SK-N-MC (cell line): ENCODE measurements at regions not wholly inside any gene's neighbourhood (a gene's known extent, or its start where the extent isn't known, plus 50 kb on each side); places are given as distances from the start of the nearest gene placed in this dataset.

Experiments used
- DNase-seq: peaks from one replicate; pipeline ENCODE4 v3.0.0-alpha.2; 2011; ENCODE audit warnings: low read depth, low spot score
- H3K27ac ChIP-seq: fragments of 200-600 bp; sonication (generic); 2 replicates; pipeline ENCODE4 v1.5.1; 2016; ENCODE audit warnings: mixed run types
- H3K36me3 ChIP-seq: fragments of 200-600 bp; sonication (generic); 2 replicates; pipeline ENCODE4 v1.6.1; 2017; ENCODE audit warnings: antibody characterized with exemption, low read length, mixed read lengths; ENCODE audit not compliant: insufficient read depth
- H3K4me3 ChIP-seq: fragments of 200-600 bp; sonication (generic); 2 replicates; pipeline ENCODE4 v1.5.1; 2016
- H3K9ac ChIP-seq: fragments of 200-600 bp; sonication (generic); 2 replicates; pipeline ENCODE4 v1.8.0; 2017; ENCODE audit warnings: mixed run types, mixed read lengths; ENCODE audit not compliant: insufficient read length
- H3K9me3 ChIP-seq: fragments of 200-600 bp; sonication (generic); 2 replicates; pipeline ENCODE4 v1.6.1; 2017; ENCODE audit warnings: low read depth, mild to moderate bottlenecking, antibody characterized with exemption, low read length, moderate library complexity, mixed read lengths
- EZH2 ChIP-seq: fragments of 200-600 bp; sonication (generic); IDR thresholded peaks from one replicate; pipeline ENCODE4 v1.6.1; 2017; ENCODE audit warnings: antibody characterized with exemption
- FOXP2 ChIP-seq: optimal IDR thresholded peaks from 2 replicates; pipeline ENCODE3; 2011; ENCODE audit warnings: mild to moderate bottlenecking, moderate library complexity; ENCODE audit not compliant: insufficient read depth; ENCODE audit errors: extremely low read length, control extremely low read depth
- POLR2AphosphoS5 ChIP-seq: IDR thresholded peaks from 2 replicates; pipeline ENCODE4 v1.6.1; 2012; ENCODE audit warnings: mild to moderate bottlenecking, low read depth, low read length, borderline replicate concordance

DNA sequence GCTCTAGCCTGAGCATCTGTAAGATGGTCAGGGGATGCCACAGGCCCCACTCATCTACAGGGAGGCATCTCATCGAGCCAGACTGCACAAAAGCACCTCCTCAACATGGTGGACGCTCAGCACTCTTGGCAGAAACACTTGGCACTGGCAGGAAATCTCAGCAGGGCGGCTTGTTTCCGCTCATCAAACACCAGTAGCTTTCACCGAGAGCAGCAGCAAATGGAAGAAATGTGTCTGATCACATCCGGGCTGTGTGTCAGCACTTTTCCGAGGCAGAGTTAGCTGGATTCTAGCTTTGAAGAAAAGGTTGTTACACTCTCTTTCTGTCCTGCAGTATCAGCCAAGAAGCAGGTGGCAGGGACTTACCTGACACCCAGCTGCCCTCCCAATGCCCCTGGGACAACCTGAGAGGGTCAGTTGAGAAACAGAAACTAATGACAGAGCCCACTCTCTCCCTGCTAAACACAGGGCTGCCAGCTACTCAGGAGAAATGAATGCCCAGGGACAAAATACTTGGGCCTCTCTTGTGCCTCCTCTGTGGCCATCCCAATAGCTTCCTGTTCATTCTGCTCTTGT lies 68.9 kb upstream of the FZD7 start:
- peak; percentile 89 for DNase-seq
- Histone ChIP-seq H3K36me3 (no peaks in the 10 kb centered on the region), H3K4me3 (peak overlapping the region; percentile 59), H3K9me3 (no peaks in the 10 kb centered on the region), H3K27ac (peak overlapping the region; percentile 83), H3K9ac (peak overlapping the region; percentile 52)
- TF ChIP-seq FOXP2 (no peak), POLR2AphosphoS5 (peak; percentile 65; the same call in 1 of the 2 replicates)

DNA sequence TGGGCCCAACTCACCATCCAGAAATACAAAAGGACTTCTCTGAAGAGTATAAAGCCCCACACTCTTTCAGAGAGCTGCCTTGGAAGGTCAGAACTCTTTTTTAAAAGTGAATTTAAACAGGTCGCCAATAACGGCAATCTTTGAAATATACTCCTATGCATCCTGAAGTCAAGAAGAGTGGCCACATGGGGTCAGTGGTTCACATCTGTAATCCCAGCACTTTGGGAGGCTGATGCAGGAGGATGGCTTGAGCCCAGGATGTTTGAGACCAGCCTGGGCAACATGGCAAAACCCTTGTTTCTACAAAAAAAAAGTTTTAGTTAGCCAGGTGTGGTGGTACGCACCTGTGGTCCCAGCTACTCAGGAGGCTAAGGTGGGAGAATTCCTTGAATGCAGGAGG lies 68.1 kb upstream of the FZD7 start:
- Histone ChIP-seq H3K9me3 (no peaks in the 10 kb centered on the region), H3K4me3 (no peak overlapping the region), H3K36me3 (no peaks in the 10 kb centered on the region), H3K9ac (no peak overlapping the region), H3K27ac (no peak overlapping the region)
- TF ChIP-seq FOXP2 (no peak), POLR2AphosphoS5 (no peak), EZH2 (no peak)
- DNase-seq = no peak

DNA sequence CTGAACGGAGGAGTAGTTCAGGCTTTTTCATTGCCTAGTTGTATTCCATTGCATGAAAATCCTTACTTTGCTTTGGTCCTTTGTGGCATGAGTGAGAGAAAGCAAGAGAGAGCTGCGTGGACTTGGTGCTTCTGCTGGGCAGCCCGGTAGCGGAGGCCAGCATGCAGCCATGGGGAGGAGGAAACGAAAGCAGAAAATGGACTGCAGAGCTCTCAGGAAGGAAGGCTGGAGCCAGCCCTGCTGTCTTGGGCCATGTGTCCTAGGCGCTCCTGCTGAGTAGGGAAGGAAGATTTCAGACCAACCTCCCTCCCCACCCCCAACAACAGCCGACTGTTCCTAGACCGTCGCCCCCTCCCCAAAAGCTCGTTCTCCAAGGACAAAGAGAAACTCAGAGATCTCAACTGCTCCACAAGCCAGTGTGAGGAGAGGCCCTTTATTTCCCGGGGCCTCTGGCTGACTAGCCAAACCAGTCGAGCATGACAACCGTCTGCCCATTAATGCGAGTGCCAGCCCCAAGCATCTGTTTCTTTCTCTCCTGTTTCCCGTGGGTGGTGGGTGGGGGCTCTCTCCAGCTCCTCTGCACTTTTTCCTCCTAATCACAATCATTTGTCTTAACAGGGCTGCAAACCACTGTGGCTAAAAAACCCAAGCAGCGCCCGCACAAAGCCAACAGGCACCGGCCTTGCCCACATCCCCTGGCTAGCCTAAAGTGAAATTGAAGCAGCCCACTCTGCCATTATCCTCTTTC lies 66.8 kb upstream of the FZD7 start:
- no peaks in the 10 kb centered on the region for H3K9me3 ChIP-seq
- no peak for DNase-seq
- no peak overlapping the region for H3K4me3 ChIP-seq
- no peak for TF ChIP-seq EZH2
- no peak for TF ChIP-seq POLR2AphosphoS5
- no peak for TF ChIP-seq FOXP2
- no peak overlapping the region for H3K9ac ChIP-seq
- no peak overlapping the region for H3K27ac ChIP-seq
- no peaks in the 10 kb centered on the region for H3K36me3 ChIP-seq

DNA sequence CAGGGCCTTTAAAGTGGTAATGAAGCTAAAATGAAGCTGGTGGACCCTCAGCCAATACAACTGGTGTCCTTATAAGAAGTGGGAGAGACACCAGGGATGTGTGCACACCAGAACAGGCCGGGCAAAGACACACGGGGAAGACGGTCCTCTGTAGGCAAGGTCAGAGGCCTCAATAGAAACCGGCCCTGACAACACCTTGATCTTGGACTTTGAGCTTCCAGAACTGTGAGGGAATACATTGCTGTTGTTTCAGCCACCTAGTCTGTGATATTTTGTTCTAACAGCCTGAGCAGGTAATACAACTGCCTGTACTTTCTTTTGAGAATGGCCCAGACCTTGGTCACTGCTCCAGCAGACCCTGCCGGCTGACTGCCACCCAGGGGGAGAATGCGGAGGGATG lies 65.6 kb upstream of the FZD7 start:
- TF ChIP-seq POLR2AphosphoS5 (no peak), FOXP2 (no peak), EZH2 (no peak)
- no peak overlapping the region for H3K27ac ChIP-seq
- H3K9me3 ChIP-seq = no peaks in the 10 kb centered on the region

DNA sequence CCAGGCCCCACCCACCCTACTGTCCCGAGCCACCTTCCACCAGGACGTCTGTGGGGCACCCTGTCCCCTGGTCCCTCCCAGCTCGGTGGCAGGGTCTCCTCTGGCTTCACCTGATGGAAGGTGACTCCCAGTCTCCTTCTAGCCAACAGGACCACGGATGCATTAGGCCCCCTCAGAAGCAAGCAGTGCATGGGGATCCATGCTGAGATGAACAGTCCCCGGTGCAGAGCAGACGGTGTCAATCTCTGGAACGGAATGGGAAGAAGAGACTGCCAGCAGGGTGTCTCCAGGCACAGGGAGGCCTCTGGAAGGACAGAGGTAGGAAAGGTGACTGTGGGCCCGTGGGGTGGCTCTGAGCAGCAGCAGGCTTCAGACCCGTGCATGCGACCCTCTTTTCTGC lies 65.2 kb upstream of the FZD7 start:
- Histone ChIP-seq H3K4me3 (no peak overlapping the region), H3K9me3 (no peaks in the 10 kb centered on the region), H3K9ac (no peak overlapping the region), H3K27ac (no peak overlapping the region), H3K36me3 (no peaks in the 10 kb centered on the region)
- TF ChIP-seq FOXP2 (no peak), EZH2 (no peak), POLR2AphosphoS5 (no peak)
- DNase-seq = no peak

More for the DNA sequence above, 65.6 kb upstream of the FZD7 start:
- no peak for DNase-seq
- Histone ChIP-seq H3K4me3 (no peak overlapping the region), H3K36me3 (no peaks in the 10 kb centered on the region), H3K9ac (no peak overlapping the region)

DNA sequence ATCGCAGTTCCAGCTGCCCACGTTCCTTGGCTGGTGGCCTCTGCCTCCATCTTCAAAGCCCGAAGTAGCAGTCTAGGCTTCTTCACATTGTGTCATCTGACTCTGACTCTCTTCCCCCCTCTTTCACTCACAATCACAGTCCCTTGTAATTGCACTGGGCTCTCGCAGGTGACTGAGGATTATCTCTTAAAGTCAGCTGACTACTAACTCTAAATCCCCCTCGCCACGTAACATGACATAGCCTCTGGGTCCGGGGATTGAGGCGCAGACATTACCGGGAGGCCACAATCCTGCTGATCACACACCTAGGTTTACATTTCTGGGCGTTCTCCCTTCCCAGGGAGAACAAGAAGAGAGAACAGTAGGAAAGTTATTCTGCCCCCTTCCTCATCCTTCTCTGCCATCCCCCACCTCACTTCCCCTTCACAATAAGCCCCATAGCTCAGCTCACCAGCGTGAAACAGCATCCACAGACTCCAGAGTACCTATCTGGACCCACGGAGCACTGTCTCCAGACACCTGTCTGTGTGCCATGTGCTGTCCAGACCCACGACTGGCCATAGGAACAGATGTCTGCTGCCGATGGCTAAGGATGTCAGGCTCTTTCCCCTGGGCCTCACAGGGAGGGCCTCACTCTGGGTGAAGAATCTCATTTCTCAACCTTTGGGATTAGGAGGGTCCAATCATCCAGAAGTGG lies 64.3 kb upstream of the FZD7 start:
- no peak overlapping the region for H3K27ac ChIP-seq
- no peak overlapping the region for H3K4me3 ChIP-seq
- H3K9ac ChIP-seq = no peak overlapping the region
- no peaks in the 10 kb centered on the region for H3K9me3 ChIP-seq
- H3K36me3 ChIP-seq = no peaks in the 10 kb centered on the region
- no peak for DNase-seq
- TF ChIP-seq FOXP2 (no peak), EZH2 (no peak), POLR2AphosphoS5 (no peak)

DNA sequence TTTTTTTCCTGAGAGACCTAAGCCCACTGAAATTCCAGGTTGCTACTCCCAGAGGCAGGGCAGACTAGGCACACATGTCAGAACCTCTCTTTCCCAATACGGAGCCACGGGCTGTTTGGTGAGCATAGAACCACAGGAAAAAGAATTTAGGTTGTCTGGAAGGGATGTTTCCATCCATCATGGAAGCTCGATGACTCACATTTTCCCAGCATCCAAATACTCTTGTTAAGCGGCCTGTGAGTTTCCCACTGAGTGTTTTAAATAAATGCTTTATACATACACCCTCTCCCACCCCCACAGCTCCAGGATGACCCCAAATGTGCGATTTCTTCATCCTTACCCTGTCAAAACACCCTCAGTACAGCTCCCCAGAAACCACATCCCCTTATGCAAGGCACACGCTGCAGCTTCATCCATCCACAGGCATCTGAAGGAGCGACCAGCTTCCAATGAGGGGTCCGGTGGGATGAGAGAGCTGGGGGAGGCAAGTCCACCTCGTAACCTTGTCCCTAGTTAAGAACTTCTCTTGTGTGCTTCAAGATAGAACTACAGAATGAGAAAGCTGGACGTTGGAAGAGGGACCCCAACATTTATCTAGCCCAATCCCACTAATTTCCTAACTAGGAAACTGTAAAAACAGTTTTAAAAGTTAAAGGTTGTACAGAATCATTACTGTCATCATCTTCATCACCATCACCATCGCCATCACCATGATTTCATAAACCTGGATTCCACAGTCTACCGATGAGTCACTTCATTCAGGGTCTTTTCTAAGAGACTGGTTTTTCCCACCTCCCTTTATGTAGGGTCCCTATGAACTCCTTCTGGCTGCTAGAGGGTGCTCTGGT lies 63.5 kb upstream of the FZD7 start:
- no peak overlapping the region for H3K27ac ChIP-seq

DNA sequence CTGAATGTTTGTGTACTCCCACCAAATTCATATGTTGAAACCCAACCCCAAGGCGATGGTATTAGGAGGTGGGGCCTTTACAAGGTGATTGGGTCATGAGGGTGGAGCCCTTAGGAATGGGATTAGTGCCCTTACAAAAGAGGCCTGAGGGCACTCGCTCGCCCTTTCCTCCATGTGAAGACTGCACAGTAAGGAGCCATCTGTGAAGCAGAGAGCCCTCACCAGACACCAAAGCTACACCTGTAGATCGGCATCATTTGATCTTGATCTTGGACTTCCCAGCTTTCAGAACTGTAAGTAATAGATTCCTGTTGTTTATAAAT lies 62.9 kb upstream of the FZD7 start:
- Histone ChIP-seq H3K9me3 (no peaks in the 10 kb centered on the region), H3K9ac (no peak overlapping the region), H3K36me3 (no peaks in the 10 kb centered on the region), H3K4me3 (no peak overlapping the region), H3K27ac (no peak overlapping the region)
- no peak for DNase-seq
- TF ChIP-seq FOXP2 = no peak
- no peak for TF ChIP-seq POLR2AphosphoS5

More for the DNA sequence above, 63.5 kb upstream of the FZD7 start:
- Histone ChIP-seq H3K4me3 (no peak overlapping the region), H3K9me3 (no peaks in the 10 kb centered on the region), H3K36me3 (no peaks in the 10 kb centered on the region), H3K9ac (no peak overlapping the region)
- TF ChIP-seq FOXP2 (no peak), EZH2 (no peak), POLR2AphosphoS5 (no peak)
- DNase-seq = no peak

DNA sequence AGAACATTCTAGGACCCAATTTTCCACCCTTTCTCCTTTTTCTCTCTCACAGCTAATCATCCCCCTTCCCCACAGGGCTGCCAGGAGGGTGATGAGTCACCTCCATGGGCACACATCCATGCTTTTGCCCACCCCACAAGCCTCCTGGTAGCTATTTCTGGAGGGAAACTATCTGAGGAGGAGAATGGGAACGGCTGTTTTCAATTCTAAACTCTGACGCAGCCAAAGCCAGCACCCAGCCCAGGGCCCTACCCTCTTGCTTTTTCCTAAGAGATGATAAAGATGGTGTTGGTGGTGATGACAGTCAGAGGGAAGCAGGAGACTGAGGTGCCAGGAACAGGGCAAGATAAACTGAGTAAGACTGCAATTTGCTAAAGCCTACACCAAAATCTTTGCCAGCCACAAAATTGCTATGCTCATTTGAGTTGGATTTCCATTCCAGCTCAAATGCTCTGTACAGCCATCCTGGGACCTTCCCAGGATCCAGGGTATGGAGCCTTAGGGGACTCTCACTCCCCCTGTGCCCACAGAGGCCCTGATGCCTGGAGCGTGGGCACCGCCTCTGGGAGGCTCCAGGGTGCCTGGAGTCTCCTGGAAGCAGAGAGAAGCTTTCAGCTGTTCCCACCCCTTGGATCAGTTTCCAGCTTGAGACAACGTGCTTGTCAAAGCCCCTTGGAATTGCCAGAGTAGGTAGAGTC lies 62.0 kb upstream of the FZD7 start:
- no peak for TF ChIP-seq FOXP2
- TF ChIP-seq POLR2AphosphoS5 = no peak
- TF ChIP-seq EZH2 = no peak
- DNase-seq = no peak
- no peaks in the 10 kb centered on the region for H3K9me3 ChIP-seq
- H3K27ac ChIP-seq = no peak overlapping the region
- no peak overlapping the region for H3K4me3 ChIP-seq
- H3K36me3 ChIP-seq = no peaks in the 10 kb centered on the region
- H3K9ac ChIP-seq = no peak overlapping the region
